ENCODE measurements at regions not wholly inside any gene's neighbourhood (a gene's known extent, or its start where the extent isn't known, plus 50 kb on each side); places are given as distances from the start of the nearest gene placed in this dataset.

GRCh38 chr2:171608168-171608567 lies 79.1 kb upstream of the DYNC1I2 start:
- Histone ChIP-seq H3K4me1 (ENCODE audit: insufficient read depth, low read length, poor library complexity, severe bottlenecking) (no peaks in the 10 kb centered on the region), H3K4me3 (ENCODE audit: low read depth, low read length, poor library complexity, severe bottlenecking) (no peak overlapping the region), H3K27ac (ENCODE audit: low read depth, low read length, poor library complexity, severe bottlenecking) (no peak overlapping the region), H3K79me2 (ENCODE audit: insufficient read depth, low read depth, low read length) (no peaks in the 10 kb centered on the region), H3K36me3 (ENCODE audit: insufficient read depth, low read length) (no peaks in the 10 kb centered on the region), H3K9me3 (ENCODE audit: low read length) (no peaks in the 10 kb centered on the region), H4K20me1 (ENCODE audit: insufficient read depth, low read length) (no peaks in the 10 kb centered on the region), H3K4me2 (ENCODE audit: low read length) (no peak overlapping the region), H2AFZ (ENCODE audit: low read length) (no peak overlapping the region), H3K9me2 (ENCODE audit: insufficient read depth, low read length) (no peaks in the 10 kb centered on the region)
- ChIA-PET POLR2A (no interaction called here), CTCF (ENCODE audit: unreplicated experiment) (no interaction called here)
- intact Hi-C loops (cut with micrococcal nuclease; ENCODE audit: unreplicated experiment): no loop called here
- DNase-seq (ENCODE audit: low spot score): no peak
- TF ChIP-seq EZH2phosphoT487 (IDR thresholded peaks at IDR 0.05; ENCODE audit: borderline replicate concordance, low read depth, low read length): no peak
- TF ChIP-seq CTCF (conservative IDR thresholded peaks at IDR 0.05; ENCODE audit: low read length): no peak
- no TSS peak for BruUV-seq (replicated peaks)

GRCh38 chr2:171610824-171611223 lies 76.4 kb upstream of the DYNC1I2 start:
- H3K27ac ChIP-seq (ENCODE audit: low read depth, low read length, poor library complexity, severe bottlenecking): no peak overlapping the region
- no peaks in the 10 kb centered on the region for H3K9me3 ChIP-seq (ENCODE audit: low read length)
- no peaks in the 10 kb centered on the region for H3K79me2 ChIP-seq (ENCODE audit: insufficient read depth, low read depth, low read length)
- H3K4me1 ChIP-seq (ENCODE audit: insufficient read depth, low read length, poor library complexity, severe bottlenecking): no peaks in the 10 kb centered on the region
- no peaks in the 10 kb centered on the region for H4K20me1 ChIP-seq (ENCODE audit: insufficient read depth, low read length)
- POLR2A ChIA-PET: interaction anchor here (0.6 to 1.2 kb wide), 3 partner anchors 12 to 79 kb away, joined by 3 read pairs; no protein-coding TSS in a partner anchor
- DNase-seq (ENCODE audit: low spot score): no peak
- H2AFZ ChIP-seq (ENCODE audit: low read length): no peak overlapping the region
- H3K4me3 ChIP-seq (ENCODE audit: low read depth, low read length, poor library complexity, severe bottlenecking): no peak overlapping the region
- H3K36me3 ChIP-seq (ENCODE audit: insufficient read depth, low read length): no peaks in the 10 kb centered on the region
- TF ChIP-seq EZH2phosphoT487 (IDR thresholded peaks at IDR 0.05; ENCODE audit: borderline replicate concordance, low read depth, low read length) (no peak), CTCF (conservative IDR thresholded peaks at IDR 0.05; ENCODE audit: low read length) (no peak)
- no TSS peak for BruUV-seq (replicated peaks)
- intact Hi-C loops (cut with micrococcal nuclease; ENCODE audit: unreplicated experiment): no loop called here
- CTCF ChIA-PET (ENCODE audit: unreplicated experiment): no interaction called here
- no peak overlapping the region for H3K4me2 ChIP-seq (ENCODE audit: low read length)
- H3K9me2 ChIP-seq (ENCODE audit: insufficient read depth, low read length): no peaks in the 10 kb centered on the region

GRCh38 chr2:171615069-171615468 lies 72.2 kb upstream of the DYNC1I2 start:
- intact Hi-C loops (cut with micrococcal nuclease; ENCODE audit: unreplicated experiment): no loop called here
- no peaks in the 10 kb centered on the region for H3K9me3 ChIP-seq (ENCODE audit: low read length)
- no peaks in the 10 kb centered on the region for H4K20me1 ChIP-seq (ENCODE audit: insufficient read depth, low read length)
- DNase-seq (ENCODE audit: low spot score): no peak
- no peaks in the 10 kb centered on the region for H3K79me2 ChIP-seq (ENCODE audit: insufficient read depth, low read depth, low read length)
- no TSS peak for BruUV-seq (replicated peaks)
- H3K36me3 ChIP-seq (ENCODE audit: insufficient read depth, low read length): no peaks in the 10 kb centered on the region
- H3K4me2 ChIP-seq (ENCODE audit: low read length): no peak overlapping the region
- POLR2A ChIA-PET: no interaction called here
- H2AFZ ChIP-seq (ENCODE audit: low read length): no peak overlapping the region
- CTCF ChIA-PET (ENCODE audit: unreplicated experiment): no interaction called here
- H3K9me2 ChIP-seq (ENCODE audit: insufficient read depth, low read length): no peaks in the 10 kb centered on the region
- TF ChIP-seq EZH2phosphoT487 (IDR thresholded peaks at IDR 0.05; ENCODE audit: borderline replicate concordance, low read depth, low read length) (no peak), CTCF (conservative IDR thresholded peaks at IDR 0.05; ENCODE audit: low read length) (no peak)
- H3K4me1 ChIP-seq (ENCODE audit: insufficient read depth, low read length, poor library complexity, severe bottlenecking): no peaks in the 10 kb centered on the region
- no peak overlapping the region for H3K4me3 ChIP-seq (ENCODE audit: low read depth, low read length, poor library complexity, severe bottlenecking)
- H3K27ac ChIP-seq (ENCODE audit: low read depth, low read length, poor library complexity, severe bottlenecking): no peak overlapping the region
